GM23338 (cell line): ENCODE measurements at regions not wholly inside any gene's neighbourhood (a gene's known extent, or its start where the extent isn't known, plus 50 kb on each side); places are given as distances from the start of the nearest gene placed in this dataset.

Experiments used
- ATAC-seq: fragments of 200-7000 bp; cut with Tn5 transposase; 3 replicates; pipeline ENCODE4 v1.9.1; 2020
- DNase-seq: peaks from one replicate; pipeline ENCODE4 v3.0.0-alpha.2; 2015; ENCODE audit warnings: low spot score
- H2AFZ ChIP-seq: fragments of 200-600 bp; sonication (generic); 2 replicates; pipeline ENCODE4 v1.8.0; 2016; ENCODE audit warnings: antibody characterized with exemption, mild to moderate bottlenecking, moderate library complexity
- H3F3A ChIP-seq: fragments of 200-600 bp; sonication (generic); replicated peaks from 2 replicates; pipeline ENCODE4 v1.8.0; 2017; ENCODE audit warnings: antibody characterized with exemption, mixed run types, low read depth
- H3K27ac ChIP-seq: fragments of 200-600 bp; sonication (generic); 2 replicates; pipeline ENCODE4 v1.6.1; 2016; ENCODE audit warnings: low read depth
- H3K27me3 ChIP-seq: fragments of 200-600 bp; sonication (generic); 2 replicates; pipeline ENCODE4 v1.8.0; 2016; ENCODE audit warnings: mild to moderate bottlenecking, mixed run types, moderate library complexity; ENCODE audit not compliant: insufficient read depth
- H3K36me3 ChIP-seq: fragments of 200-600 bp; sonication (generic); 2 replicates; pipeline ENCODE4 v1.8.0; 2016; ENCODE audit warnings: mild to moderate bottlenecking; ENCODE audit not compliant: insufficient read depth
- H3K4me1 ChIP-seq: fragments of 200-600 bp; sonication (generic); 2 replicates; pipeline ENCODE4 v1.8.0; 2016; ENCODE audit warnings: mild to moderate bottlenecking, moderate library complexity; ENCODE audit not compliant: insufficient read depth
- H3K4me2 ChIP-seq: fragments of 200-600 bp; sonication (generic); 2 replicates; pipeline ENCODE4 v1.7.1; 2017; ENCODE audit warnings: mixed run types
- H3K4me3 ChIP-seq: fragments of 200-600 bp; sonication (generic); 2 replicates; pipeline ENCODE4 v1.6.1; 2016; ENCODE audit warnings: mixed run types
- H3K79me2 ChIP-seq: fragments of 200-600 bp; sonication (generic); replicated peaks from 2 replicates; pipeline ENCODE4 v1.8.0; 2017; ENCODE audit warnings: mild to moderate bottlenecking; ENCODE audit not compliant: insufficient read depth
- H3K9me2 ChIP-seq: fragments of 200-600 bp; sonication (generic); 2 replicates; pipeline ENCODE4 v1.8.0; 2017; ENCODE audit not compliant: insufficient read depth
- H4K20me1 ChIP-seq: fragments of 200-600 bp; sonication (generic); replicated peaks from 2 replicates; pipeline ENCODE4 v1.8.0; 2017; ENCODE audit warnings: mild to moderate bottlenecking; ENCODE audit not compliant: insufficient read depth
- H3K27ac Mint-ChIP-seq: 2 replicates; pipeline ENCODE4 v1.8.0; 2020; ENCODE audit warnings: inconsistent platforms, mild to moderate bottlenecking, moderate library complexity, mixed read lengths
- H3K27me3 Mint-ChIP-seq: 3 replicates; pipeline ENCODE4 v1.8.0; 2022; ENCODE audit warnings: low read depth, mild to moderate bottlenecking, moderate library complexity, mixed read lengths, inconsistent platforms; ENCODE audit not compliant: insufficient read depth, poor library complexity
- H3K36me3 Mint-ChIP-seq: 3 replicates; pipeline ENCODE4 v1.8.0; 2021; ENCODE audit warnings: low read depth, mild to moderate bottlenecking, inconsistent platforms, moderate library complexity, mixed read lengths
- H3K4me1 Mint-ChIP-seq: 3 replicates; pipeline ENCODE4 v1.8.0; 2020; ENCODE audit warnings: mild to moderate bottlenecking, inconsistent platforms, mixed read lengths
- H3K4me3 Mint-ChIP-seq: 3 replicates; pipeline ENCODE4 v1.8.0; 2021; ENCODE audit warnings: moderate library complexity, mild to moderate bottlenecking, inconsistent platforms, mixed read lengths
- H3K9me3 Mint-ChIP-seq: 3 replicates; pipeline ENCODE4 v1.8.0; 2020; ENCODE audit warnings: moderate library complexity, mild to moderate bottlenecking, inconsistent platforms, mixed read lengths
- CREB1 ChIP-seq: fragments of 250-450 bp; sonication (Bioruptor Pico); IDR thresholded peaks from 2 replicates; pipeline ENCODE4 v1.5.0; 2020; ENCODE audit warnings: low read depth, mild to moderate bottlenecking, moderate library complexity
- CTCF ChIP-seq, 2 experiments: fragments of 200-600 bp in 1 of 2; sonication (generic) in 1 of 2; conservative IDR thresholded peaks; 2 replicates each; pipeline versions ENCODE4 v1.5.1 to v1.6.1; 2016 to 2017; ENCODE audit warnings: antibody characterized with exemption in 2 of 2, low read depth in 2 of 2, mild to moderate bottlenecking in 2 of 2, moderate library complexity in 1 of 2
- ETS1 ChIP-seq: IDR thresholded peaks from 2 replicates; pipeline ENCODE4 v1.6.1; 2016; ENCODE audit warnings: antibody characterized with exemption
- EZH2 ChIP-seq: fragments of 200-600 bp; sonication (generic); IDR thresholded peaks from one replicate; pipeline ENCODE4 v1.8.0; 2017; ENCODE audit warnings: antibody characterized with exemption, mild to moderate bottlenecking, low read depth; ENCODE audit not compliant: unreplicated experiment
- EZH2phosphoT487 ChIP-seq: fragments of 200-600 bp; sonication (generic); IDR thresholded peaks from one replicate; pipeline ENCODE4 v1.8.1; 2018; ENCODE audit warnings: antibody characterized with exemption; ENCODE audit not compliant: unreplicated experiment
- NANOG ChIP-seq: IDR thresholded peaks from 2 replicates; pipeline ENCODE4 v1.6.1; 2016; ENCODE audit warnings: antibody characterized with exemption, borderline replicate concordance
- POLR2AphosphoS5 ChIP-seq: IDR thresholded peaks from 2 replicates; pipeline ENCODE4 v1.6.1; 2016; ENCODE audit warnings: antibody characterized with exemption, low read depth
- STAT1 ChIP-seq: IDR thresholded peaks from one replicate; pipeline ENCODE4 v1.6.1; 2016; ENCODE audit warnings: antibody characterized with exemption; ENCODE audit not compliant: unreplicated experiment
- ZNF114 ChIP-seq: fragments of 250-450 bp; sonication (Bioruptor Pico); IDR thresholded peaks from 2 replicates; pipeline ENCODE4 v1.5.0; 2020; ENCODE audit warnings: mild to moderate bottlenecking, moderate library complexity
- ZNF331 ChIP-seq: fragments of 250-450 bp; sonication (Bioruptor Pico); IDR thresholded peaks from 2 replicates; pipeline ENCODE4 v1.5.0; 2020; ENCODE audit warnings: low read depth, mild to moderate bottlenecking, moderate library complexity
- TF ChIP-seq, protein P1 (sequence below): IDR thresholded peaks from one replicate; pipeline ENCODE4 v1.6.1; 2018; ENCODE audit warnings: antibody characterized with exemption; ENCODE audit not compliant: unreplicated experiment

DNA sequence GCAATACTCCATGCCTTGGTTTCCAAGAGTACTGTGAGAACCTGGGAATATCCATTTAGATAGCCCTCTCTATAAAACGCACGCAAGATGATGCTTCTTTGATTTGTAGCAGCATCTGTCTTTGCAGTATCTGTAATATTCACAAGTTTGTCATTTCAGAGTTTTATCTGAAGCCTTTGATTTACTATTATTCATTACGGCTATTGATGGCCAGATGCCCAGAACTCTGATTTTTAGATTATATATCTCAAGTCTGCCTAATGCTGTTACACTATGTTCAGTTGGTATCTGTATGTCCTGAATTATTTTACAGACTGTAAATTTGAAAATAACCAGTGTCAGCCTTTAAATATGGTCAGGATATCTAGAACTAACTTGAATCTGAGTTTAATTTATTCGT is 233.3 kb downstream of the FAM170A start (continued):
- TF ChIP-seq, protein P1, sequence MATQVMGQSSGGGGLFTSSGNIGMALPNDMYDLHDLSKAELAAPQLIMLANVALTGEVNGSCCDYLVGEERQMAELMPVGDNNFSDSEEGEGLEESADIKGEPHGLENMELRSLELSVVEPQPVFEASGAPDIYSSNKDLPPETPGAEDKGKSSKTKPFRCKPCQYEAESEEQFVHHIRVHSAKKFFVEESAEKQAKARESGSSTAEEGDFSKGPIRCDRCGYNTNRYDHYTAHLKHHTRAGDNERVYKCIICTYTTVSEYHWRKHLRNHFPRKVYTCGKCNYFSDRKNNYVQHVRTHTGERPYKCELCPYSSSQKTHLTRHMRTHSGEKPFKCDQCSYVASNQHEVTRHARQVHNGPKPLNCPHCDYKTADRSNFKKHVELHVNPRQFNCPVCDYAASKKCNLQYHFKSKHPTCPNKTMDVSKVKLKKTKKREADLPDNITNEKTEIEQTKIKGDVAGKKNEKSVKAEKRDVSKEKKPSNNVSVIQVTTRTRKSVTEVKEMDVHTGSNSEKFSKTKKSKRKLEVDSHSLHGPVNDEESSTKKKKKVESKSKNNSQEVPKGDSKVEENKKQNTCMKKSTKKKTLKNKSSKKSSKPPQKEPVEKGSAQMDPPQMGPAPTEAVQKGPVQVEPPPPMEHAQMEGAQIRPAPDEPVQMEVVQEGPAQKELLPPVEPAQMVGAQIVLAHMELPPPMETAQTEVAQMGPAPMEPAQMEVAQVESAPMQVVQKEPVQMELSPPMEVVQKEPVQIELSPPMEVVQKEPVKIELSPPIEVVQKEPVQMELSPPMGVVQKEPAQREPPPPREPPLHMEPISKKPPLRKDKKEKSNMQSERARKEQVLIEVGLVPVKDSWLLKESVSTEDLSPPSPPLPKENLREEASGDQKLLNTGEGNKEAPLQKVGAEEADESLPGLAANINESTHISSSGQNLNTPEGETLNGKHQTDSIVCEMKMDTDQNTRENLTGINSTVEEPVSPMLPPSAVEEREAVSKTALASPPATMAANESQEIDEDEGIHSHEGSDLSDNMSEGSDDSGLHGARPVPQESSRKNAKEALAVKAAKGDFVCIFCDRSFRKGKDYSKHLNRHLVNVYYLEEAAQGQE = no peak
- TF ChIP-seq ZNF331 (CRISPR knock-in tag) (no peak), EZH2phosphoT487 (no peak), ETS1 (no peak), STAT1 (no peak), POLR2AphosphoS5 (no peak), NANOG (no peak), CTCF (conservative IDR thresholded peaks at IDR 0.05; ENCODE audit: low read depth in 2 of 2) (no peak), CREB1 (no peak)

GRCh38 chr5:119864286-119864685 is 234.9 kb downstream of the FAM170A start:
- Mint-ChIP-seq H3K36me3 (no peaks in the 10 kb centered on the region), H3K4me1 (peaks cover 5% of the 10 kb centered on the region), H3K9me3 (no peaks in the 10 kb centered on the region), H3K4me3 (no peak overlapping the region), H3K27ac (no peak overlapping the region), H3K27me3 (no peaks in the 10 kb centered on the region)
- H3K27ac ChIP-seq = no peak overlapping the region
- 0 out of 2 replicates have a peak, but pooled peaks cover 3% of the 10 kb centered on the region for H3K9me2 ChIP-seq
- no peaks in the 10 kb centered on the region for H3K79me2 ChIP-seq
- peaks cover 5% of the 10 kb centered on the region; the same call in 1 of the 2 replicates for H3K4me1 ChIP-seq
- no peaks in the 10 kb centered on the region for H3K27me3 ChIP-seq
- H4K20me1 ChIP-seq = no peaks in the 10 kb centered on the region
- H3K36me3 ChIP-seq = no peaks in the 10 kb centered on the region
- TF ChIP-seq ZNF114 (CRISPR knock-in tag) (no peak), CREB1 (no peak), EZH2 (no peak), ETS1 (no peak), EZH2phosphoT487 (no peak)
- no peak overlapping the region for H3K4me2 ChIP-seq
- no peak for ATAC-seq
- no peak overlapping the region for H3K4me3 ChIP-seq
- H2AFZ ChIP-seq = no peak overlapping the region
- no peak for DNase-seq
- no peaks in the 10 kb centered on the region for H3F3A ChIP-seq
